ENCODE measurements at regions not wholly inside any gene's neighbourhood (a gene's known extent, or its start where the extent isn't known, plus 50 kb on each side); places are given as distances from the start of the nearest gene placed in this dataset.

DNA sequence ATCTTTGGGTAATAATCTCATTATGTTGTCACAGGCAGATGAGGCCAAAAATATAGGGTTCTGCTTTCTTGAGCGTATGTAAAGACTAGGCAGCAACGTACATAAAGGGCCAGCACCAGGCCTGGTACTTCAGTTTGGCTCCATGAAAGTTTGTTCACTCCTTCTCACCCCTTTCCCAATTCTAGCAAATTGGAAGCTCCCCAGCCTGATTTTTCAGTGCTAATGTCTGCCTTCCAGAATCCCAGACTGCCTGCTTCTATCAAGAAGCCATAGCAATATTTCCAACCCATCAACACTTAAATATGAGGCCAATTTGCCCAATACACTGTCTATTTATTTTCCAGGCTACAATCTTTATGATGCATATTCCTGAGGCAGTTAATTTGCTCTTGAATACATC lies 93.4 kb upstream of the PTPRT start:
- TF ChIP-seq, protein P1, sequence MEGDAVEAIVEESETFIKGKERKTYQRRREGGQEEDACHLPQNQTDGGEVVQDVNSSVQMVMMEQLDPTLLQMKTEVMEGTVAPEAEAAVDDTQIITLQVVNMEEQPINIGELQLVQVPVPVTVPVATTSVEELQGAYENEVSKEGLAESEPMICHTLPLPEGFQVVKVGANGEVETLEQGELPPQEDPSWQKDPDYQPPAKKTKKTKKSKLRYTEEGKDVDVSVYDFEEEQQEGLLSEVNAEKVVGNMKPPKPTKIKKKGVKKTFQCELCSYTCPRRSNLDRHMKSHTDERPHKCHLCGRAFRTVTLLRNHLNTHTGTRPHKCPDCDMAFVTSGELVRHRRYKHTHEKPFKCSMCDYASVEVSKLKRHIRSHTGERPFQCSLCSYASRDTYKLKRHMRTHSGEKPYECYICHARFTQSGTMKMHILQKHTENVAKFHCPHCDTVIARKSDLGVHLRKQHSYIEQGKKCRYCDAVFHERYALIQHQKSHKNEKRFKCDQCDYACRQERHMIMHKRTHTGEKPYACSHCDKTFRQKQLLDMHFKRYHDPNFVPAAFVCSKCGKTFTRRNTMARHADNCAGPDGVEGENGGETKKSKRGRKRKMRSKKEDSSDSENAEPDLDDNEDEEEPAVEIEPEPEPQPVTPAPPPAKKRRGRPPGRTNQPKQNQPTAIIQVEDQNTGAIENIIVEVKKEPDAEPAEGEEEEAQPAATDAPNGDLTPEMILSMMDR (IDR thresholded peaks at IDR 0.05), result no peak
- TF ChIP-seq POLR2A (IDR thresholded peaks at IDR 0.05), result no peak

All from adrenal gland (tissue), 5 donors.